Mesodermal cell (in vitro differentiated cells): ENCODE measurements at regions not wholly inside any gene's neighbourhood (a gene's known extent, or its start where the extent isn't known, plus 50 kb on each side); places are given as distances from the start of the nearest gene placed in this dataset.
A peak's percentile ranks its signal among the peaks of the same experiment; 100 is the strongest.
"Not testable (repeated sequence)": the region's sequence is repeated elsewhere in the genome, so short reads cannot be mapped to it uniquely, and the experiment has no call there.

Source experiments
- H3K27ac ChIP-seq: 2 replicates; pipeline ENCODE4 v1.7.0; 2013; ENCODE audit warnings: mild to moderate bottlenecking, low read depth, low read length, moderate library complexity; ENCODE audit not compliant: severe bottlenecking
- H3K36me3 ChIP-seq: 2 replicates; pipeline ENCODE4 v1.7.1; 2013; ENCODE audit warnings: mild to moderate bottlenecking, low read length, moderate library complexity; ENCODE audit not compliant: control insufficient read depth, insufficient read depth
- H3K4me1 ChIP-seq: one replicate; pipeline ENCODE4 v1.7.1; 2013; ENCODE audit warnings: mild to moderate bottlenecking, low read length; ENCODE audit not compliant: insufficient read depth, control insufficient read depth, poor library complexity, severe bottlenecking
- H3K4me3 ChIP-seq: 2 replicates; pipeline ENCODE4 v1.7.0; 2013; ENCODE audit warnings: low read length, control low read depth, mild to moderate bottlenecking; ENCODE audit not compliant: insufficient read depth, poor library complexity, severe bottlenecking; ENCODE audit errors: extremely low read depth
- H3K9me3 ChIP-seq: 2 replicates; pipeline ENCODE4 v1.7.1; 2013; ENCODE audit warnings: mild to moderate bottlenecking, low read length, moderate library complexity; ENCODE audit not compliant: control insufficient read depth
- WGBS, 2 experiments: methylation state at CpG; one replicate each; pipeline ENCODE4 v1.1.5; 2013; ENCODE audit warnings: missing lambda C conversion rate in 2 of 2; ENCODE audit not compliant: insufficient coverage in 2 of 2; 5-methylcytosine and 5-hydroxymethylcytosine counted together

- Histone ChIP-seq H3K27ac (peak overlapping the region; percentile 31), H3K9me3 (no peaks in the 10 kb centered on the region), H3K36me3 (no peaks in the 10 kb centered on the region), H3K4me1 (no peaks in the 10 kb centered on the region), H3K4me3 (no peak overlapping the region)
- WGBS, 2 experiments, result 80% methylated on average over 1 of the region's 2 CpGs; no CpG with 5 or more reads in 1 of the 2 experiments
Observed at GRCh38 chr11:42849362-42849761, 462.4 kb upstream of the API5 start.

GRCh38 chr11:42857344-42857743 is 454.5 kb upstream of the API5 start:
- Histone ChIP-seq H3K4me1 (no peaks in the 10 kb centered on the region), H3K9me3 (no peaks in the 10 kb centered on the region), H3K27ac (no peak overlapping the region), H3K36me3 (no peaks in the 10 kb centered on the region), H3K4me3 (no peak overlapping the region)
- WGBS, 2 experiments, result no CpG with 5 or more reads among the region's 2 CpGs

- Histone ChIP-seq H3K9me3 (no peaks in the 10 kb centered on the region), H3K36me3 (no peaks in the 10 kb centered on the region), H3K27ac (no peak overlapping the region), H3K4me1 (no peaks in the 10 kb centered on the region), H3K4me3 (no peak overlapping the region)
- 100% methylated on average over 2 of the region's 3 CpGs; no CpG with 5 or more reads in 1 of the 2 experiments for WGBS, 2 experiments
Observed at GRCh38 chr11:42870480-42870879, 441.3 kb upstream of the API5 start.

- not testable (repeated sequence) for H3K9me3 ChIP-seq, H3K4me3 ChIP-seq, H3K36me3 ChIP-seq, H3K27ac ChIP-seq, H3K4me1 ChIP-seq
- 93 to 99% methylated on average over 10 to 15 of the region's 23 CpGs for WGBS, 2 experiments
Observed at GRCh38 chr11:42873800-42874405, 437.9 kb upstream of the API5 start.

GRCh38 chr11:42881335-42881734 is 430.5 kb upstream of the API5 start:
- 90 to 92% methylated on average over 12 of the region's 17 CpGs for WGBS, 2 experiments
- H3K27ac ChIP-seq, result not testable (repeated sequence)

GRCh38 chr11:42890773-42891172 is 421.0 kb upstream of the API5 start:
- H3K4me1 ChIP-seq, result no peaks in the 10 kb centered on the region
- 71 to 80% methylated on average over 1 to 2 of the region's 2 CpGs for WGBS, 2 experiments
- no peak overlapping the region for H3K27ac ChIP-seq
- no peaks in the 10 kb centered on the region for H3K36me3 ChIP-seq
- H3K4me3 ChIP-seq, result no peak overlapping the region
- no peaks in the 10 kb centered on the region for H3K9me3 ChIP-seq

More at GRCh38 chr11:42881335-42881734, 430.5 kb upstream of the API5 start:
- H3K36me3 ChIP-seq, H3K4me3 ChIP-seq, H3K4me1 ChIP-seq, H3K9me3 ChIP-seq: not testable (repeated sequence)

GRCh38 chr11:42901084-42901483 is 410.7 kb upstream of the API5 start:
- Histone ChIP-seq H3K36me3 (no peaks in the 10 kb centered on the region), H3K27ac (no peak overlapping the region), H3K4me3 (no peak overlapping the region), H3K4me1 (no peaks in the 10 kb centered on the region), H3K9me3 (no peaks in the 10 kb centered on the region)
- WGBS, 2 experiments, result 83% methylated on average over 1 of the region's 1 CpG; no CpG with 5 or more reads in 1 of the 2 experiments

GRCh38 chr11:42906226-42906625 is 405.6 kb upstream of the API5 start:
- WGBS, 2 experiments, result 78 to 97% methylated on average over 4 of the region's 7 CpGs
- Histone ChIP-seq H3K4me1 (no peaks in the 10 kb centered on the region), H3K9me3 (no peaks in the 10 kb centered on the region), H3K27ac (no peak overlapping the region), H3K4me3 (no peak overlapping the region), H3K36me3 (no peaks in the 10 kb centered on the region)

- no peaks in the 10 kb centered on the region for H3K9me3 ChIP-seq
- H3K4me1 ChIP-seq, result no peaks in the 10 kb centered on the region
- H3K36me3 ChIP-seq, result no peaks in the 10 kb centered on the region
- no CpG with 5 or more reads among the region's 2 CpGs for WGBS, 2 experiments
- no peak overlapping the region for H3K4me3 ChIP-seq
- H3K27ac ChIP-seq, result no peak overlapping the region
Observed at GRCh38 chr11:42913731-42914130, 398.1 kb upstream of the API5 start.

GRCh38 chr11:42923651-42924050 is 388.1 kb upstream of the API5 start:
- Histone ChIP-seq H3K4me3 (no peak overlapping the region), H3K4me1 (no peaks in the 10 kb centered on the region), H3K36me3 (no peaks in the 10 kb centered on the region), H3K27ac (no peak overlapping the region), H3K9me3 (peaks cover 5% of the 10 kb centered on the region)
- 50 to 100% methylated on average over 1 of the region's 3 CpGs for WGBS, 2 experiments

- 71 to 79% methylated on average over 2 to 3 of the region's 3 CpGs for WGBS, 2 experiments
- Histone ChIP-seq H3K36me3 (no peaks in the 10 kb centered on the region), H3K4me1 (no peaks in the 10 kb centered on the region), H3K27ac (no peak overlapping the region), H3K4me3 (no peak overlapping the region), H3K9me3 (peaks cover 5% of the 10 kb centered on the region)
Observed at GRCh38 chr11:42925916-42926315, 385.9 kb upstream of the API5 start.
